CD14-positive monocyte (primary cell): ENCODE measurements at regions not wholly inside any gene's neighbourhood (a gene's known extent, or its start where the extent isn't known, plus 50 kb on each side); places are given as distances from the start of the nearest gene placed in this dataset.

Experiments used
- DNase-seq, 3 donors: peaks; one replicate each; pipeline ENCODE4 v3.0.0-alpha.2; 2011 to 2022
- H2AFZ ChIP-seq: 2 replicates; pipeline ENCODE4 v1.6.0; 2012; ENCODE audit warnings: mild to moderate bottlenecking, low read depth, low read length, inconsistent platforms; ENCODE audit not compliant: insufficient read depth, poor library complexity, severe bottlenecking
- H3K27ac ChIP-seq, 2 donors: 1 replicate in 1 of 2; 2 replicates in 1 of 2; pipeline ENCODE4 v1.5.1; 2012 to 2013; ENCODE audit warnings: low read length in 2 of 2, control low read depth in 1 of 2, inconsistent platforms in 1 of 2, low read depth in 1 of 2, mild to moderate bottlenecking in 1 of 2
- H3K27me3 ChIP-seq, 2 donors: one replicate each; pipeline versions ENCODE4 v1.6.0 to v1.6.1; 2011 to 2013; ENCODE audit warnings: low read length in 2 of 2; ENCODE audit not compliant: control insufficient read depth in 2 of 2, insufficient read depth in 2 of 2
- H3K36me3 ChIP-seq, 2 donors: replicated peaks in 1 of 2; 1 replicate in 1 of 2; 2 replicates in 1 of 2; pipeline versions ENCODE4 v1.5.1 to v1.6.1; 2012 to 2013; ENCODE audit warnings: low read length in 2 of 2, control low read depth in 1 of 2, inconsistent platforms in 1 of 2, mild to moderate bottlenecking in 1 of 2; ENCODE audit not compliant: insufficient read depth in 2 of 2, control insufficient read depth in 1 of 2
- H3K4me1 ChIP-seq, 2 donors: 1 replicate in 1 of 2; 2 replicates in 1 of 2; pipeline versions ENCODE4 v1.5.1 to v1.6.1; 2012 to 2013; ENCODE audit warnings: low read length in 2 of 2, control low read depth in 1 of 2, inconsistent platforms in 1 of 2, mild to moderate bottlenecking in 1 of 2, moderate library complexity in 1 of 2; ENCODE audit not compliant: insufficient read depth in 2 of 2, control insufficient read depth in 1 of 2
- H3K4me2 ChIP-seq: replicated peaks from 2 replicates; pipeline ENCODE3; 2012; ENCODE audit warnings: low read length, moderate library complexity, mild to moderate bottlenecking; ENCODE audit not compliant: poor library complexity, severe bottlenecking; ENCODE audit errors: extremely low read depth
- H3K4me3 ChIP-seq, 3 experiments: fragments of 200-600 bp in 1 of 3; sonication (generic) in 1 of 3; replicated peaks in 1 of 3; 1 replicate in 2 of 3; 2 replicates in 1 of 3; pipeline ENCODE4 v1.5.1; 2011 to 2013; ENCODE audit warnings: low read length in 3 of 3, mild to moderate bottlenecking in 3 of 3, control low read depth in 2 of 3, low read depth in 2 of 3, inconsistent platforms in 1 of 3, moderate library complexity in 1 of 3
- H3K79me2 ChIP-seq: 2 replicates; pipeline ENCODE4 v1.6.0; 2012; ENCODE audit warnings: mild to moderate bottlenecking, control low read depth, inconsistent platforms, low read length, moderate library complexity; ENCODE audit not compliant: insufficient read depth
- H3K9ac ChIP-seq: 2 replicates; pipeline ENCODE4 v1.6.0; 2017; ENCODE audit warnings: low read length, mild to moderate bottlenecking; ENCODE audit not compliant: insufficient read depth, poor library complexity, severe bottlenecking
- H3K9me3 ChIP-seq, 2 donors: replicated peaks in 1 of 2; 1 replicate in 1 of 2; 2 replicates in 1 of 2; pipeline versions ENCODE4 v1.5.1 to v1.6.1; 2012 to 2013; ENCODE audit warnings: low read length in 2 of 2, control low read depth in 1 of 2; ENCODE audit not compliant: control insufficient read depth in 1 of 2, insufficient read depth in 1 of 2
- H4K20me1 ChIP-seq: 2 replicates; pipeline ENCODE4 v1.6.0; 2012; ENCODE audit warnings: mild to moderate bottlenecking, low read length, control low read depth, moderate library complexity; ENCODE audit not compliant: insufficient read depth
- H3K27ac Mint-ChIP-seq, 7 donors: one replicate each; pipeline ENCODE4 v1.8.0; 2020; ENCODE audit warnings: mild to moderate bottlenecking in 7 of 7, mixed read lengths in 7 of 7, moderate library complexity in 6 of 7, inconsistent platforms in 2 of 7
- H3K27me3 Mint-ChIP-seq, 3 donors: one replicate each; pipeline ENCODE4 v1.8.0; 2021 to 2022; ENCODE audit warnings: low read depth in 3 of 3, mild to moderate bottlenecking in 3 of 3, mixed read lengths in 3 of 3, moderate library complexity in 3 of 3, inconsistent platforms in 1 of 3
- H3K36me3 Mint-ChIP-seq, 2 donors: one replicate each; pipeline ENCODE4 v1.8.0; 2020; ENCODE audit warnings: mixed read lengths in 2 of 2, inconsistent platforms in 1 of 2, mild to moderate bottlenecking in 1 of 2
- H3K4me1 Mint-ChIP-seq: one replicate; pipeline ENCODE4 v1.8.0; 2020; ENCODE audit warnings: mild to moderate bottlenecking, mixed read lengths
- H3K4me3 Mint-ChIP-seq, 2 donors: one replicate each; pipeline ENCODE4 v1.8.0; 2020; ENCODE audit warnings: mild to moderate bottlenecking in 2 of 2, mixed read lengths in 2 of 2, moderate library complexity in 1 of 2
- H3K9me3 Mint-ChIP-seq, 7 donors: one replicate each; pipeline ENCODE4 v1.8.0; 2020 to 2022; ENCODE audit warnings: mixed read lengths in 7 of 7, mild to moderate bottlenecking in 6 of 7, moderate library complexity in 6 of 7, inconsistent platforms in 2 of 7
- CTCF ChIP-seq: fragments of 200-600 bp; IDR thresholded peaks from one replicate; pipeline ENCODE4 v1.8.0; 2022; ENCODE audit warnings: antibody characterized with exemption, mild to moderate bottlenecking
- WGBS: methylation state at CpG from one replicate; pipeline ENCODE4 v1.1.5; 2013; ENCODE audit warnings: missing lambda C conversion rate; ENCODE audit not compliant: insufficient coverage; 5-methylcytosine and 5-hydroxymethylcytosine counted together
- intact Hi-C, 2 donors: fragments of 100-400 bp; cut with micrococcal nuclease; formaldehyde crosslinking; loops; one replicate each; pipeline versions ENCODE4 v1.15.0 to v1.15.1; 2023

- H3K4me3 Mint-ChIP-seq = no peak overlapping the region
- Histone ChIP-seq H2AFZ (no peak overlapping the region), H3K27me3 (no peaks in the 10 kb centered on the region), H3K4me1 (peaks cover 0 to 3% of the 10 kb centered on the region in 2 donors), H3K79me2 (no peaks in the 10 kb centered on the region), H3K4me2 (no peak overlapping the region), H3K36me3 (no peaks in the 10 kb centered on the region), H3K27ac (no peak overlapping the region), H4K20me1 (no peaks in the 10 kb centered on the region), H3K9ac (no peak overlapping the region), H3K9me3 (no peaks in the 10 kb centered on the region), H3K4me3 (no peak overlapping the region)
- no peak for TF ChIP-seq CTCF
- DNase-seq = no peak
- 50% methylated on average over 1 of the region's 9 CpGs for WGBS
- peaks cover 4% of the 10 kb centered on the region for H3K4me1 Mint-ChIP-seq
- intact Hi-C loops = no loop called here
- peaks cover 0 to 4% (median 3%) of the 10 kb centered on the region in 3 donors for H3K27me3 Mint-ChIP-seq
- H3K27ac Mint-ChIP-seq = peak overlapping the region in 1 of 7 donors; percentile 22
- H3K9me3 Mint-ChIP-seq = peaks cover 0 to 13% (median 1%) of the 10 kb centered on the region in 7 donors
- H3K36me3 Mint-ChIP-seq = no peaks in the 10 kb centered on the region
Observed at GRCh38 chr10:46232666-46233065, 54.1 kb upstream of the ANTXRL start.

GRCh38 chr10:46233181-46233580, 53.6 kb upstream of the ANTXRL start:
- Histone ChIP-seq H2AFZ (no peak overlapping the region), H3K4me3 (no peak overlapping the region), H4K20me1 (no peaks in the 10 kb centered on the region), H3K36me3 (no peaks in the 10 kb centered on the region), H3K9ac (no peak overlapping the region), H3K4me1 (no peaks in the 10 kb centered on the region), H3K27ac (no peak overlapping the region), H3K27me3 (no peaks in the 10 kb centered on the region), H3K4me2 (no peak overlapping the region), H3K79me2 (no peaks in the 10 kb centered on the region), H3K9me3 (no peaks in the 10 kb centered on the region)
- H3K36me3 Mint-ChIP-seq = no peaks in the 10 kb centered on the region
- DNase-seq = no peak
- TF ChIP-seq CTCF = no peak
- WGBS = 100% methylated on average over 1 of the region's 3 CpGs
- H3K27me3 Mint-ChIP-seq = peaks cover 0 to 4% (median 3%) of the 10 kb centered on the region in 3 donors
- intact Hi-C loops = no loop called here
- peaks cover 4% of the 10 kb centered on the region for H3K4me1 Mint-ChIP-seq
- H3K9me3 Mint-ChIP-seq = peaks cover 0 to 13% (median 1%) of the 10 kb centered on the region in 7 donors
- no peak overlapping the region for H3K4me3 Mint-ChIP-seq
- H3K27ac Mint-ChIP-seq = no peak overlapping the region
